ENCODE measurements at regions not wholly inside any gene's neighbourhood (a gene's known extent, or its start where the extent isn't known, plus 50 kb on each side); places are given as distances from the start of the nearest gene placed in this dataset.

- no peak for TF ChIP-seq CTCF (IDR thresholded peaks at IDR 0.05)
- no peak for TF ChIP-seq POLR2A (IDR thresholded peaks at IDR 0.05)
Measured at GRCh38 chr12:124385219-124385969, 90.5 kb downstream of the RFLNA start.
